K562 (cell line): ENCODE measurements at regions not wholly inside any gene's neighbourhood (a gene's known extent, or its start where the extent isn't known, plus 50 kb on each side); places are given as distances from the start of the nearest gene placed in this dataset.

ENCODE experiments used
- ATAC-seq: fragments of 200-7000 bp; cut with Tn5 transposase; 3 replicates; pipeline ENCODE4 v1.9.1; 2020; ENCODE audit warnings: moderate library complexity
- BruUV-seq: library from RNA; stranded (reverse); fragments of 400-500 nt; replicated peaks from 2 replicates; lab custom pipeline; 2021; lab: Mats Ljungman, UMichigan
- CTCF ChIA-PET: fragments of 300-600 bp; formaldehyde crosslinking; extraction: SDS; loops from one replicate; lab custom pipeline; 2021; ENCODE audit warnings: low intra/inter-chr PET ratio; lab: Yijun Ruan, JAX
- POLR2A ChIA-PET: fragments of 300-600, 350-650 bp; sonication (Branson Sonifier 250); formaldehyde crosslinking; extraction: SDS; loops from one replicate; lab custom pipeline; 2021; ENCODE audit warnings: antibody characterized with exemption, inconsistent platforms; lab: Yijun Ruan, JAX
- DNase-seq, 4 experiments: peaks; one replicate each; pipeline versions ENCODE4 v3.0.0 to v3.0.0-alpha.2; 2011 to 2018; ENCODE audit warnings: low spot score in 3 of 4, mixed read lengths in 3 of 4; ENCODE audit errors: extremely low read depth in 1 of 4
- FAIRE-seq: peaks from 2 replicates; lab custom pipeline; 2011; peaks lifted over from hg19 to GRCh38; lab: Jason Lieb, UNC
- H2AFZ ChIP-seq: 2 replicates; pipeline ENCODE4 v1.6.0; 2011; ENCODE audit warnings: low read depth, low read length, control low read depth, inconsistent platforms
- H3K27ac ChIP-seq: fragments of 200-600 bp; 3 replicates; pipeline ENCODE4 v1.8.0; 2011; ENCODE audit warnings: low read depth, mild to moderate bottlenecking, control low read depth, inconsistent platforms, low read length, moderate library complexity, mixed read lengths; ENCODE audit errors: extremely low read depth
- H3K27me3 ChIP-seq, 2 experiments: fragments of 300-600 bp in 1 of 2; 2 replicates in 1 of 2; 3 replicates in 1 of 2; pipeline versions ENCODE4 v1.6.0 to v1.8.0; 2011; ENCODE audit warnings: inconsistent platforms in 2 of 2, low read length in 2 of 2, mild to moderate bottlenecking in 1 of 2, mixed read lengths in 1 of 2, moderate library complexity in 1 of 2; ENCODE audit not compliant: control insufficient read depth in 2 of 2, insufficient read depth in 2 of 2
- H3K36me3 ChIP-seq: fragments of 300-600 bp; 3 replicates; pipeline ENCODE4 v1.8.0; 2011; ENCODE audit warnings: mild to moderate bottlenecking, low read length, inconsistent platforms; ENCODE audit not compliant: control insufficient read depth, insufficient read depth
- H3K4me1 ChIP-seq, 2 experiments: fragments of 200-600 bp in 1 of 2; replicated peaks in 1 of 2; 2 replicates in 1 of 2; 3 replicates in 1 of 2; pipeline versions ENCODE4 v1.5.1 to v1.8.0; 2011; ENCODE audit warnings: inconsistent platforms in 2 of 2, low read length in 2 of 2, mild to moderate bottlenecking in 1 of 2, mixed read lengths in 1 of 2, moderate library complexity in 1 of 2; ENCODE audit not compliant: control insufficient read depth in 2 of 2, insufficient read depth in 2 of 2
- H3K4me2 ChIP-seq: 2 replicates; pipeline ENCODE4 v1.6.1; 2011; ENCODE audit warnings: low read length, control low read depth, inconsistent platforms, mixed read lengths; ENCODE audit not compliant: insufficient read depth
- H3K4me3 ChIP-seq: fragments of 200-600 bp; sonication (generic), shearing (Covaris generic); 2 replicates; pipeline ENCODE4 v1.5.1; 2016; ENCODE audit warnings: control low read depth, inconsistent platforms
- H3K79me2 ChIP-seq: fragments of 200-600 bp; 3 replicates; pipeline ENCODE4 v1.8.0; 2011; ENCODE audit warnings: low read length, inconsistent platforms; ENCODE audit not compliant: control insufficient read depth, insufficient read depth
- H3K9ac ChIP-seq, 2 experiments: 2 replicates each; pipeline versions ENCODE4 v1.6.0 to v1.6.1; 2011; ENCODE audit warnings: low read depth in 2 of 2, low read length in 2 of 2, control low read depth in 1 of 2, inconsistent platforms in 1 of 2, mild to moderate bottlenecking in 1 of 2, mixed read lengths in 1 of 2; ENCODE audit not compliant: insufficient read depth in 1 of 2
- H3K9me1 ChIP-seq: one replicate; pipeline ENCODE4 v1.6.0; 2011; ENCODE audit warnings: inconsistent platforms, mild to moderate bottlenecking, low read length, moderate library complexity; ENCODE audit not compliant: control insufficient read depth, insufficient read depth
- H3K9me3 ChIP-seq: replicated peaks from 2 replicates; pipeline ENCODE4 v1.5.1; 2011; ENCODE audit warnings: low read depth, low read length, inconsistent platforms; ENCODE audit not compliant: control insufficient read depth, insufficient read depth
- H4K20me1 ChIP-seq: replicated peaks from 2 replicates; pipeline ENCODE4 v1.6.1; 2011; ENCODE audit warnings: low read length, inconsistent platforms, mixed read lengths; ENCODE audit not compliant: control insufficient read depth, insufficient read depth
- ATF4 ChIP-seq: fragments of 450-650 bp; formaldehyde crosslinking; IDR thresholded peaks from 2 replicates; pipeline ENCODE4 v1.4.0; 2022; ENCODE audit warnings: mild to moderate bottlenecking, moderate library complexity
- DDX20 ChIP-seq: fragments of 450-650 bp; IDR thresholded peaks from 2 replicates; pipeline ENCODE4 v1.6.1; 2016; ENCODE audit warnings: missing genetic modification characterization, low read depth, mild to moderate bottlenecking, missing compliant biosample characterization, moderate library complexity
- FOXK2 ChIP-seq, 2 experiments: fragments of 450-650 bp; IDR thresholded peaks in 1 of 2; conservative IDR thresholded peaks in 1 of 2; 2 replicates each; pipeline ENCODE4 v1.6.1; 2016; ENCODE audit warnings: low read depth in 2 of 2, mild to moderate bottlenecking in 1 of 2
- POLR2H ChIP-seq: IDR thresholded peaks from 2 replicates; pipeline ENCODE4 v1.6.1; 2016; ENCODE audit warnings: missing genetic modification characterization, low read depth, mild to moderate bottlenecking, control low read depth, missing compliant biosample characterization, moderate library complexity
- RNF219 ChIP-seq: fragments of 250-450 bp; sonication (Bioruptor Pico); IDR thresholded peaks from 2 replicates; pipeline ENCODE4 v1.5.0; 2022; ENCODE audit warnings: mild to moderate bottlenecking
- SNIP1 ChIP-seq: fragments of 450-650 bp; IDR thresholded peaks from 2 replicates; pipeline ENCODE4 v1.7.1; 2017; ENCODE audit warnings: low read depth, mild to moderate bottlenecking
- TAF1 ChIP-seq: IDR thresholded peaks from 2 replicates; pipeline ENCODE4 v1.6.1; 2011; ENCODE audit warnings: mild to moderate bottlenecking, low read length, moderate library complexity; ENCODE audit not compliant: insufficient read depth, control insufficient read depth, severe bottlenecking; ENCODE audit errors: extremely low read depth
- ZBTB11 ChIP-seq, 3 experiments: fragments of 200-800 bp in 1 of 3; fragments of 250-450 bp in 1 of 3; fragments of 450-650 bp in 1 of 3; sonication (Bioruptor Pico) in 1 of 3; sonication (Bioruptor generic) in 1 of 3; formaldehyde crosslinking in 1 of 3; IDR thresholded peaks; 2 replicates each; pipeline versions ENCODE4 v1.6.1 to v1.8.0; 2016 to 2022; ENCODE audit warnings: mild to moderate bottlenecking in 2 of 3, missing genetic modification characterization in 2 of 3, missing compliant biosample characterization in 1 of 3, moderate library complexity in 1 of 3
- ZFP91 ChIP-seq: sonication (generic); formaldehyde crosslinking; IDR thresholded peaks from 2 replicates; pipeline ENCODE4 v1.8.0; 2022; ENCODE audit warnings: mild to moderate bottlenecking, missing genetic modification reagents
- ZNF780A ChIP-seq: fragments of 250-450 bp; sonication (Bioruptor Pico); IDR thresholded peaks from 2 replicates; pipeline ENCODE4 v1.5.0; 2021; ENCODE audit warnings: mild to moderate bottlenecking
- WGBS: fragments of 100-300 bp; shearing (Covaris generic); methylation state at CpG from one replicate; pipeline ENCODE4 v1.1.6; 2016; ENCODE audit warnings: low coverage, mixed read lengths; ENCODE audit not compliant: insufficient coverage; ENCODE audit errors: missing lambda C conversion rate; 5-methylcytosine and 5-hydroxymethylcytosine counted together
- in situ Hi-C: fragments of 300-500 bp; cut with MboI; formaldehyde crosslinking; loops from 4 replicates; pipeline ENCODE4 v1.15.0; 2018; ENCODE audit warnings: inconsistent platforms, mixed read lengths
- intact Hi-C: fragments of 100-400 bp; cut with micrococcal nuclease; formaldehyde crosslinking; loops from 2 replicates; pipeline ENCODE4 v1.14.2; 2022

GRCh38 chr5:167564275-167564674 lies 727.2 kb upstream of the WWC1 start (continued):
- TF ChIP-seq ZFP91 (CRISPR knock-in tag): no peak
- no peak for TF ChIP-seq ATF4 (CRISPR knock-in tag)
- TF ChIP-seq, all 486 proteins: peak for 0

- H3K4me3 ChIP-seq: no peak overlapping the region
- in situ Hi-C loops (no loop called here), intact Hi-C loops (no loop called here)
- DNase-seq (no peak), FAIRE-seq (no peak), ATAC-seq (no peak)
- H3K9me1 ChIP-seq: no peaks in the 10 kb centered on the region
- H3K4me2 ChIP-seq: no peak overlapping the region
- H3K9ac ChIP-seq: no peak overlapping the region
- no peaks in the 10 kb centered on the region for H3K27me3 ChIP-seq
- no peaks in the 10 kb centered on the region for H3K79me2 ChIP-seq
- H2AFZ ChIP-seq: no peak overlapping the region
- no peaks in the 10 kb centered on the region for H3K36me3 ChIP-seq
- H3K27ac ChIP-seq: no peak overlapping the region
- CTCF ChIA-PET: interaction anchor here (0.6 kb wide), 1 partner anchor 59 kb away, joined by 4 read pairs; no protein-coding TSS in a partner anchor
- H4K20me1 ChIP-seq: no peaks in the 10 kb centered on the region
- POLR2A ChIA-PET: no interaction called here
- WGBS: under 1% methylated on average over 8 of the region's 8 CpGs
- H3K4me1 ChIP-seq: no peaks in the 10 kb centered on the region
- H3K9me3 ChIP-seq: no peaks in the 10 kb centered on the region; the same call in 1 of the 2 replicates
- no TSS peak for BruUV-seq
- no peak for TF ChIP-seq SNIP1
- no peak for TF ChIP-seq FOXK2 (conservative IDR thresholded peaks at IDR 0.05 in 1 of 2, IDR thresholded peaks at IDR 0.05 in 1 of 2; ENCODE audit: low read depth in 2 of 2)
- TF ChIP-seq TAF1: no peak
- no peak for TF ChIP-seq POLR2H
- no peak for TF ChIP-seq DDX20 (tag)
- TF ChIP-seq ZBTB11 (CRISPR knock-in tag; IDR thresholded peaks at IDR 0.05): no peak
- no peak for TF ChIP-seq RNF219 (CRISPR knock-in tag)
- TF ChIP-seq ZNF780A (CRISPR knock-in tag): no peak
Measured at GRCh38 chr5:167565189-167565954, 726.1 kb upstream of the WWC1 start.
